ENCODE measurements at regions not wholly inside any gene's neighbourhood (a gene's known extent, or its start where the extent isn't known, plus 50 kb on each side); places are given as distances from the start of the nearest gene placed in this dataset.

DNA sequence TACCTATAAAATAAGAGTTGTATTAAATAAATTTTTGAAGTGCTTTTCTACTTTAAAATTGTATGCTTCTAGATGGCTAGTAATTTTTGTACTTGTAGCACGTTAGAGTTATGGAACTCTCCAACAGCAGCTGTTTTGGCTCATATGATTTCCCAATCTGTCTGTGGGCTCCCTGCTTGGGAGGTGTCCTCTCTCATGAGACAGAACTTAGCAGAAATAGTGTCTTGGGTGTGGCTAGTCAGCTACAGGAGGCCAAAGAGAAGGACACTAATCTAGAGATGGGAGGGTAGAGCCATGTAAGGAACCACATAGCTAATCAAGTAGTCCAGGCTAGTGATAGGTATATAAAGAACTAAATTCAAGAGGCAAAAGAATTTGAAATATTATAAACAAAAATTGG, 78.4 kb upstream of the DAB2 start:
- DNase-seq (ENCODE audit: low read depth) = no peak

DNA sequence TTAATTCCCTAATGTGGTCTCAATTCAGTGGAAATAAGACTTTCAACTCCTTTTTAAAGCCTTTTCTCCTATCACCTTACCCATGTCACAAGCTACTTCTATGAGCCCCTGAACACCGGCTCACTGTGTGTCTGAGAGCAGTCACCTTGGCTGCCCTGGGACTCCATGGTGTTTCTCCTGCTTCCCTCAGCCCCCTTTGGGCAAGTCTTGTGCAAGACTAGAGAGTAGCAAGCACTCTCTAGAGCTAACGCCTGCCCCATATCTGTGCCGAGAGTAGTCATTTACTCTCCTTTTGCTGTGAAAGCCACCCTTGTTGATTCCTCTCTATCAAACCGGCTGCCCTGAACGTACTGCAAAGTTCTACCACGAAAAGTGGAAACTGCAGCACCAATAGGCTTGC, 77.9 kb upstream of the DAB2 start:
- no peak overlapping the region for H3K4me3 ChIP-seq (ENCODE audit: low read depth, low read length)
- no peak for DNase-seq (ENCODE audit: low read depth)

More for the DNA sequence above, 78.4 kb upstream of the DAB2 start:
- no peak overlapping the region for H3K4me3 ChIP-seq (ENCODE audit: low read depth, low read length)

DNA sequence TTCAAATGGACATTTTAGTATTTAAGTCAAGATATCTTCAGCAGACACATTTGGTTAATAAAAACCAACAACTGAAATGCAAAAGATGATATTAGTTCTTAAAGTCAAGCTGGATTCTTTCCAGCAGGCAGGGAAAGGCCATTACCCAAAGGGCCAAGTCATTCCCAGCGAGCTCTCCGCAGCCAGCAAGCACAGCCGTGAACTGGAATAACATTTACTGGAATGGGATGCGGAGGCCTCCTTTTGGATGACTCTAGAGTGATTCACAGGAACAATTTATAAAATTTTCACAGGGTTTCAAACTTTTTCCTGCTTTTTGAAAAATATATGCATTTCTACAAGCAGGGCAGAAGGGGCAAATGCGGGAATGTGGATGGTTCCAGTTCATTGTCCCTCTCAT, 76.6 kb upstream of the DAB2 start:
- DNase-seq (ENCODE audit: low read depth) = peak; percentile 81

DNA sequence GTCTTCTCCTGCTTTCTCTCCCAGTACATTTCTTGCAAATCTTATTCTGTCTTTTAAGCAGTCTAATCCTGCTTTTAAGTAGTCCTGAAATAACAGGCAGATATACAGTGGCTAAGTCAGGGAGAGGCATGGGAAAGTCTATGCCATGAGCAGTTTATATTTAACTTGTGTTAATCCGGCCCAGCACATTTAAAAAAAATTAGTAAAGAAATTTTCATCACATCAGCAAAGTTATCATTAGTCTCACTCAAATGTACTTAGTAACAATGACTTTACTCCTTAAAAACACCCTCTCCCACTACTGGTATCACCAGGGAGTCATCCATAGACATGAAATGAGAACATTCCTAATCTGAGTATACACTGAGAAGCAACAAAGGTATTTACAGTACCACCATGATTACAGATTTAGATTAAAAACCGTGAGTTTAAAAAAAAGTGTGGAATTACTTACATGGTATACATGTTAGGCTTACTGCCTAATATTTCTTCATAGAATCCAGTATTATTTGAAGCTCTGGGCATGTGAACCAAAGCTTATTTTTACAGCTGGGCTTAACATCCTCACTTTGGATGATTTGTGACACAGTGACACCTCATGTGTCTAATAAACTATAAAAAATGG, 75.9 kb upstream of the DAB2 start:
- no peak for DNase-seq (ENCODE audit: low read depth)
- no peak overlapping the region for H3K4me3 ChIP-seq (ENCODE audit: low read depth, low read length)

More for the DNA sequence above, 76.6 kb upstream of the DAB2 start:
- H3K4me3 ChIP-seq (ENCODE audit: low read depth, low read length) = no peak overlapping the region

DNA sequence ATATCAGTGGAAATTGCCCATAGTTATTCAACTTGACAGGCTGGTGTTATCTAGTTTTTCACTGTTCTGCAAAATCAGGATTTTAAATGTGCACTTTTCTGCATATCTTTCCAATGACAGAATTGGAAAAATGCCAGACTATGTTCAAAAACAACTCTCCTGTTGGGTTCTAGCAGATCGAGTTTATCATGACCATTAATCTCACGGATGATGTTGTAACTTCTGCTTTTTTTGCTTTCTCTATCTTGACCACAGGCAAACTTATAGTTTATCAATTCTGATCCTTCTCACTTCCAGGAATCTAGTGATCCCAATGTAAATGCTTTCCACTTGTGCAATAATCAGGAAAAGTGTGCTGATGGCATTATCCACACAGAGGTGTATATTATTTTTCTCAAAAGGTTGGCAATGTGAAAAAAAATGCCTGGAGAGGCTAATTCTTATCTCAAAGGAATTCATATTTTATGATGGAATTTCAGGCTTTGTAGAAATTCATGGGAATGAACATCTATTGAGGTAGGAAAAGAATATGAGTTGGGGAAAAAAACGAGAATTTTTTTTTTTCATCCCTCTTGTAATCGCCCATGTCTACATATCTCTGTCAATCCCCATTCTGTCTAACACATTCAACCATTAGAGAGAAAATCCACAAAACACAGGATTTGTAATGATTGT, 73.6 kb upstream of the DAB2 start:
- no peak for DNase-seq (ENCODE audit: low read depth)
- no peak overlapping the region for H3K4me3 ChIP-seq (ENCODE audit: low read depth, low read length)

DNA sequence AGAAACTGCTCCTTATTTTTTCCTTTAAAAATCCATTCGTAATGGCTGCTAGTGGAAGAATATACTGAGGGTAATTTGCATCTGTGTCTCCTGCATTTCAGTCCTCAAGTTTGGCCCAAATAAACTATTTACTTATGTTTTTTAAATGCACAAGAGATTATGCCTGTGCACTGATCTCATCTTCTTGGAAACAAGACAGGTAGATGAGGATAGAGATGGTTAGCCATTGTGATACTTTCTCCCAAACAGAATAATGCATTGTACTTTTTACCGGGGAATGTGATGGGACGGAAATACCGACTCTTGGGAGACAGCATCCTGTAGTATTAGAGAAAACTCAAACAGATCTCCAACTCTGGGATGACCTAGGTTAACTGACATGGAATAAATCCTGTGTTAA, 72.5 kb upstream of the DAB2 start:
- DNase-seq (ENCODE audit: low read depth) = no peak
- no peak overlapping the region for H3K4me3 ChIP-seq (ENCODE audit: low read depth, low read length)

DNA sequence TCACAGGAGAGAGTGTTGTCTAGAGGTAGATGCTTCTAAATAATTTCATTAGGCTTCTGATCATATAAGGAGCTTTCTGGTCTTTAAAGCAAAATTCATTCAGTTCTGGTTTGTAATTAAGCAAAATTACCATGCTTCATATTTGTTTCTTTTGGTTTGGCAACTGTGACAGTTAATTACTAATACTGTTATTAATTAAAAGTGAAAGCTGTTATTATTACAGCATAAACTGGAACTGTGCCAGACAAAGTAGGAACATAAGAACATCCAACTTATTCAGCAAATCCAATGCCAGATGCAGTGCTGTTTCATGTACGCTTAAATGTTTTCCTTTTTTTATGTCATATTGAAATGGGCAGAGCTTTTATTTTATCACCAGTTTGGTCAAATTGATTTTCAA, 70.4 kb upstream of the DAB2 start:
- H3K4me3 ChIP-seq (ENCODE audit: low read depth, low read length) = no peak overlapping the region
- no peak for DNase-seq (ENCODE audit: low read depth)

DNA sequence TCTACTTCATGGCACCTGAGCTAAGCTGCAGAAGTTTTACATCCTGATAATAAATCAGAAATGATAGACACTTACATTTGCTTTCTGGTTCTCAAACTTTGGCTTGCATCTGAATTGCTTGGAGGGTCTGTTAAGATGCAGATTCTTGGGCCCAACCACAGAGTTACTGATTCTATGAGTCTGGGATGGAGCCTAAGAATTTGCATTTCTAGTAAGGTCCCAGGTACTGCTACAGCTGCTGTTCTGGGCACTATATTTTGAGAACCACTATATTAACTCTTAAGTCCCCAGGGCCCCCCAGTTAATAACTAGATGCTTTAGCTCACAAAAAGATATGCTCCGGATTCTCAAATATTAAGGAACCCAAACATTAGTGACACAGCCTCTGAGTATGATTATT, 69.8 kb upstream of the DAB2 start:
- H3K4me3 ChIP-seq (ENCODE audit: low read depth, low read length) = no peak overlapping the region
- no peak for DNase-seq (ENCODE audit: low read depth)

DNA sequence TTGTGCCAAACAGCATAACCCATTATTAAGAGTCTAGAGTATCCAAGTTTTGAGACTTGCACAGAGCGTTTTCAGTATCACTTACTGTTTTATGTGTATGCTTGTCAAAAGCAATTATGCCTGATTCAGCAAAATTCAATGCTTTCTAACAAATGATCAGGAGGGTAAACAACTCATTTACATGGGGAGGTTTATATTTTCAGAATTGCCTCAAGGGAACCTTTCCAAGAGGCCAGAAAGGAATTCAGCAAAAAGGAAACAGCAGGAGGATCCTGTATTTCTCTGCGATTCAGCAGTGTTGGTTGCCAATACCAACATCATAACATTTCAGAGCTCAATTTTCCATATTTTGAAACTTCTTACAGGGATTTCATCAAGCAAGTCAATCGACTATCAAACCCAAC, 69.3 kb upstream of the DAB2 start:
- H3K4me3 ChIP-seq (ENCODE audit: low read depth, low read length) = no peak overlapping the region
- no peak for DNase-seq (ENCODE audit: low read depth)

DNA sequence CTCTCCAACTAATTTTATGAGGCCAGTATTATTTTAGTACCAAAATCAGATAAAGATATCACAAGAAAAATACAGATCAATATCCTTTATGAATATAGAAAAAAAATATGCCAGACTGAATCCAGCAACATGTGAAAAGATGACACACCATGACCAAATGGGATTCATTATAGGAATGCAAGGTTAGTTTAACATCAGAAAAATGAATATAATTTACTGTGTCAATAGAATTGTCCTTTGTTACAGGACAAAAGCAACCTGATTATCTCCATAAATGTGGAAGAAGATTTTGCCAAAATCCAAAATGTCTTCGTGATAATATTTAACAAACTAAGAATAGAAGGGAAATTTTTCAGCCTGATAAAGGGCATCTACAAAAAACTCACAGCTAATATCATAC, 66.4 kb upstream of the DAB2 start:
- H3K4me3 ChIP-seq (ENCODE audit: low read depth, low read length) = no peak overlapping the region
- no peak for DNase-seq (ENCODE audit: low read depth)

DNA sequence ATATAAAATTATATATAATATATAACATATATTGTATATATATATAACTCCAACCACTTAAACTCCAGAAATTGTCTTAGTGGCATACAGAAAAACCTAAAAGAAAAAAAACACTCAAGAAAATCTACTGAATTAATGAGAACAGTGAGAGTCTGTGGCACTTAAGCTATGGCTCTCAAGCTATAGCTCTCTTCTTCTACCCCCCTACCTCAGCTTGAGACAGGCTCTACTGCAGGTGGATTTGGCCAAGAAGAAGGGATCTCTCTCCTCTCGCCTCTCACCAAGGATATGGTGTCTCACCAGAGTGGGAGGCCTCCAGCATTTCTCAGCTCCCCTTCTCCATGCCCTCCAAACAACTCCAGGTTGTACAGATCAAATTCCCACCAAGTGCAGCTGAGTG, 64.5 kb upstream of the DAB2 start:
- no peak overlapping the region for H3K4me3 ChIP-seq (ENCODE audit: low read depth, low read length)
- DNase-seq (ENCODE audit: low read depth) = no peak

DNA sequence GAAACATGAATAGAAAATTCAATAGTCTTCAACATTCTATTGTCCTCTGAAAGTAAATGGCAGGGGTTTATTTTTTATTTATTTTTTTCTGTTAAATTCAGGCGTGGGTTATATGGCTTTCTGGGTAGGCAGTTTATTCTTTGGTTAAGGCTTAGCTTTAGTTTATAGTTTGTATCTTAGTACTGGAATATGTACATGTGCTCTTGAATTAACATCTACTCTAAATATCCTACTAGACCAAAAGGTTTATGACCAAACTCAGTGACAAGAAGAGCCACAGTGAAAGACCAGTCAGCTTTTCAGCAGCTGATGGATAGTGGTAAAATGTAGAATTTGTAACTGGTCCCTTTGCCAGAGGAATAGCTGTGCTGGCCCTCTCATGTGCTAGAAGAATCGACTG, 62.0 kb upstream of the DAB2 start:
- no peak overlapping the region for H3K4me3 ChIP-seq (ENCODE audit: low read depth, low read length)
- DNase-seq (ENCODE audit: low read depth) = no peak

DNA sequence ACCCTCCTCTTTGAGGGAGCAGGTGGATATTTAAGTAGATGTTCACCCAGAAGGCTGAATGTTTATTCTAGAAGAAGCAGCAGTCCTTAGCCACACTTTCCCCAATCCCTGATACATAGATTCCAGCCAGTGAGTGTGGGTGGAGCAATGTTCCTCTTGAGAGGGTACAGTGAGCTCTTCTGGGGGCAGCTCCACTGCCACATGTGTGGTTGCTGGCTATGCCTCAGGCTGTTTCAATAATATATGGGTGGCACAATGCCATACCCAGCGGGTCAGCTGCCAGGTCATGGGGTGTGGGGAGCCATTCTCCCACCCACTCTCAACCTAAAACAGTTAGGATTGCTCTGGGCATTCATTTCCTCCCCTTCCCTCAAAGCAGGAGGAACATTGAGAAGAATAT, 61.6 kb upstream of the DAB2 start:
- no peak for DNase-seq (ENCODE audit: low read depth)
- no peak overlapping the region for H3K4me3 ChIP-seq (ENCODE audit: low read depth, low read length)

DNA sequence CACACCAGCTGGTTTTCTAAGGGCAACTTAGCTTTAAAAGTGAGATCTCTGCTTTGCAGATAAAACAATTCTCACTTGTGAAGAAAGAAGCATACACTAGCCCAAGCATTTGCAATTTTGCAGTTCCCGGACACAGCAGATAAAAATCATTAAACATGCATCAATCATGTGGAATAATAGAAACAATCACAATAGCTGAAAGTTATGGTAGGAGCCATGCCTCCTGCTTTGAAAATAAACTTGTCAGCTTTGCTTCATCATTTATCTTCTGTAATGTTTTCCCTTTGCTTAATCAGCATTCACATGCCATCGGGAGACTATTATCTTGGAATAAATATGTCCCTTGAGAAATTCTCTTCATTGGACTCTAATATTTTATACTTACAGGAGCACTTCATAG, 60.3 kb upstream of the DAB2 start:
- no peak for DNase-seq (ENCODE audit: low read depth)
- H3K4me3 ChIP-seq (ENCODE audit: low read depth, low read length) = no peak overlapping the region

DNA sequence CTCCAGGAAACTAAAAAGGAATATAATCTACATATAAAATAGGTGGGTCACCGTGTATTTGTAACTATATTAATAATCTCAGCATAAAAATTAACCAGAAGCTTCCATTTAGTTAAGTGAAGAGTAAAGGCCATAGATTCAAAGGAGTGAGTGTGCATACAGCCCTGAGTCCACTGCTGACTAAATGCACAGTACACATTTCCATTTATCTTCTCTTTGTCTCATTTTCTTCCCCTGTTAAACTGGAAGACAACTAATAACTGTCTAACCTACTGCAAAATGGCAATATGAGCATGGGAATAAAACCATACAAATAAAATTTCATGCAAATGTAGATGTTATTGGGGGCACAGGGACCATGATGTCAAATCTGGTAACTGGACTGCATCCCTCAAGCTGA, 59.9 kb upstream of the DAB2 start:
- H3K4me3 ChIP-seq (ENCODE audit: low read depth, low read length) = no peak overlapping the region
- DNase-seq (ENCODE audit: low read depth) = no peak

DNA sequence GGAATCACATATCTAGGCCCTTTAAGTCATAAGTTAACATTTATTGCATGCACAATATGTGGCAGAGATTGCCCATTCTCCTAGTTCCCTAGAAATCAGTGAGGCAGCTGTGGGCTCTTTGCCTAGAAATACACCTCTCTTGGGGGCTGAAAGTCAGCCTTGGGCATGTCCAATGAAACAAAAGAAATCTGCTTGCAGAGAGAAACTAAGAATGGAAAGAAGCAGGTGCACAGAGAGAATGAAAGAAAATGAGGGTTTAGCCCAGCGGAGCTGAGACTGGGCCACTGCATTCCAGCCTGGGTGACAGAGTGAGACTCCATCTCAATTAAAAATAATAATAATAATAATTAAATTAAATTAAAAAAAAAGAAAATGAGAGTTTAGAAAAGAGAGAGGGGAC, 57.3 kb upstream of the DAB2 start:
- no peak for DNase-seq (ENCODE audit: low read depth)
- no peak overlapping the region for H3K4me3 ChIP-seq (ENCODE audit: low read depth, low read length)

DNA sequence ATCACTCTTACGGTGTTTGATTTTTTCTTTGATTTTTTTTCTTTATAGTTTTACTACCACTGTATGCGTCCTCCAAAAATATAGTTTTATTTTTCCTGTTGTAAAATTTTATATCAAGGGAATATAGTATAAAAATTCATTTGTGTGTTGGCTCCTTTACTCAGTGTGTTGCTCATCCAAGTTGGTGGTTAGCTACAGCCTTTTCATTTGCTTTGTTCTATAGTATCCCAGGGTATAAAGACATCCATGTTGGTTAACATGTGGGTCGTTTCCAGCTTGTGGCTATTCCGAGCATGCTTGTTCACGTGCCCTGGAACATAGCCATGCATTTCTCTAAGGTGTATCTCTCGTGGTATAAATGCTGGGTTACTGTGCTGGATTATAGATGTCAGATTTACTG, 54.8 kb upstream of the DAB2 start:
- H3K4me3 ChIP-seq (ENCODE audit: low read depth, low read length) = no peak overlapping the region
- no peak for DNase-seq (ENCODE audit: low read depth)

DNA sequence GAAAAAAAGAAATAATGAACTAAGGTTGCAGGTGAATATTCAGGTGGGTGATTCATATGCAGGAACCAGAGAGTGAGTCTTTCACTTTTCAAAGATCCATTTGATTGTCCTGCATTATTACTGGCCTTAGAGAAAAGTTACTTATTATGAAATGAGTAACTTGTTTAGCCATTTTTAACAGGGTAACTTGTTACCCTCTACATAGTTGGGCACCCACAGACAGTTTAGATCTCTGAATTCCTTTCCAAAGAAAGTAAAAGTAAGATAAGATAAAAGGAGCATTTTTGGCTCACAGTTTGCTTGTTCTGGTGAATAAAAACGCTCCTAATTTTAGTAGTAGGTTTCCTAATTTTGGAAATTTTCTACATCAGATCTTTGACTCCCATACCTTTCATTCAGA, 54.1 kb upstream of the DAB2 start:
- H3K4me3 ChIP-seq (ENCODE audit: low read depth, low read length) = no peak overlapping the region
- no peak for DNase-seq (ENCODE audit: low read depth)

DNA sequence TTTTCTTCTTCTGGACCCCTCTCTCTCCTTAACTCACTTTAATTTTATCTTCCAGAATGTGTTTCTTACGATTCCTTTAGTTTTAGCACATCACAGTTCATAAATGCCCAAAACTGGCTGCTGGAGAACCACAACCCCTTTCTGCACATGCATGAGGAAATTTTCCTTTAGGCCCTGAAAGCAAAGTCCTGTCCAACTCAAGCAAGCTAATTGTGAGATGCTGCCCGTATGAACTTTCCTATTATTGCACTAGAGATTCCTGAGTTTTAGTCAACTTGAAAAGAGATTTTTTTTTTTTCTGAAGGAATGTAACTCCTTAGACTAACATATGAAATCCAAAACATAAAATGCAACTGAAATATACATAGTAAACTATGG, 52.1 kb upstream of the DAB2 start:
- DNase-seq (ENCODE audit: low read depth) = no peak
- H3K4me3 ChIP-seq (ENCODE audit: low read depth, low read length) = no peak overlapping the region

DNA sequence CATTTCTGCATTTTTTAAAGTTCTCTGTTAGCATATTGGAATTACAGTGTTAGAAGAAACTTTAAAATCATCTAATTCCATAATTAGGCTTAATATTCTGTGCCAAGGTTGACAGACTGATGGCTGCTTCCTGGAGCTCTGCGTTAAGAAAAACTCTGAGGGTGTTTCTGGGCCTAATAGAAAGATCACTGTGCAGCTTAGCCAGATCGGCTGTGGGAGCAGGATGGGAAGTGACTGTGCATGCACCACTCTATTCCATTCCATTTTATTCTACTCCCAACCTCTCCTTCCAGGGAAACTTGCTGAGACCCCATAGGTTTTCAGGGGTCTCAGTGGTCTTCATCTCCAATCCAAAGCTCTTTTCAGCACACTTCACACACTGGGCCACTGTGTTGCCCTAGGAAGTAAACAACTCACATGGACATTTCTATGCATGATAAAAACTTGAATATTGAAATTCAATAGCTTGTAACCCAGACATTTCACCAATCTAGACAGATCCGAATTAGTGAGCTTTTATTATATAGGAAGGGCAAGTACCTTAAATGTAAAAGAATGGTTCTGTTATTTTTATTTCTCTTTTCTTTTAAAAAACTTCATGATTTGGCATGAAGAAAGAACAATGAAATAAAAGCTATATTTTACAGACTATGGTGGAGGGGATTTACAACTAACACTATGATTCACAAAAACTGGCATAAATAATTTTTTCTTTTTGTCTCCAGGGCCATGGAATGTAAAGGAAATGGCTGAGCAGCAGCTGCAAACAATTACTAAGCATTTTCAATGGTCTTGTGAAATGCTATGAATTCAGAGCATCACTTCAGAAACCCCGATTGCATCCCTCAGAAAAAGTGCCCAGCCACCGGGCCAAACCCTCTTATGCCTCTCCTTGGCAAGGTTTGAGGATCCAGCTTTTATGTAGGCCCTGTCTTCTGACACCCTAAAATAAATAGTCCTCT, 51.4 kb upstream of the DAB2 start:
- no peak for DNase-seq (ENCODE audit: low read depth)
- no peak overlapping the region for H3K4me3 ChIP-seq (ENCODE audit: low read depth, low read length)

DNA sequence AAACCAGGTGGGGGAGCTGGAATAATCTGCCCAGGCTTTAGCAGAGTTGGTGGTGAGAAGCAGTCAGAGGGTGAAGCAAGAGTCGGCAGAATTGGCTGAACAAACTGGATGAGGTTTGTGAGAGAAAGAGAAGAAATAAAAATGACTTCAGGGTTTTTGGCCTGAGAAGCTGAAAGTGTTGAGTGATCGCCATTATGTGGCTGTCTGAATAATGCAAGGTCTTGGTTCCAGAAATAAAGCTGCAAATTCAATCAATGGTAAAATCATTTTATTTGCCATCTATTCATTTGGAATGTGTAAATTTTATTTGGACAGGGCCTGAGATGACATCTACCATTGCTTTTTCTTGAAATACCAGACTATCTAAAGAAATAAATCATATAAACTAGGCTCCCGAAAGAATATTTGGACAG, 50.4 kb upstream of the DAB2 start:
- DNase-seq (ENCODE audit: low read depth) = no peak
- no peak overlapping the region for H3K4me3 ChIP-seq (ENCODE audit: low read depth, low read length)

Data from skeletal muscle cell (primary cell).